ENCODE measurements at regions not wholly inside any gene's neighbourhood (a gene's known extent, or its start where the extent isn't known, plus 50 kb on each side); places are given as distances from the start of the nearest gene placed in this dataset.

DNA sequence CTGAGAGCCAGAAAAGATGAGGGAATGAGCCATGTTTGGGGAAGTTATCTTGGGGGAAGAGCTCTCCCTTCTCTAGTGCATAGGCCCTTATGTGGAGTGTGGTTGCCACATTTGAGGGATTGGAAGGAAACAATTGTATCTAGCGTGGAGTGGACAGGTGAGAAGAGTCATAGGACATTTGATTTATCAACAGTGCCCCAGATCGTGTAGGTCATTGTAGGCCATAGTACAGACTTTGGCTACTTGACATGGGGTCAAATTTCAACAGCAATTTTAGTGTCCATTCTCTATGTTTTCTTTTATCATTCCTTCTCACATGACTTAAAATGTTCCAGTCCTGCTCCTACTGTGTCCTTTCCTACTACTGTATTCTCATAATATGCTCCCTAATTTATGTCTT, 1182.8 kb downstream of the SORCS1 start:
- no peak overlapping the region for H3K4me3 ChIP-seq (replicated peaks; ENCODE audit: low read depth, low read length)
- TF ChIP-seq, protein P1, sequence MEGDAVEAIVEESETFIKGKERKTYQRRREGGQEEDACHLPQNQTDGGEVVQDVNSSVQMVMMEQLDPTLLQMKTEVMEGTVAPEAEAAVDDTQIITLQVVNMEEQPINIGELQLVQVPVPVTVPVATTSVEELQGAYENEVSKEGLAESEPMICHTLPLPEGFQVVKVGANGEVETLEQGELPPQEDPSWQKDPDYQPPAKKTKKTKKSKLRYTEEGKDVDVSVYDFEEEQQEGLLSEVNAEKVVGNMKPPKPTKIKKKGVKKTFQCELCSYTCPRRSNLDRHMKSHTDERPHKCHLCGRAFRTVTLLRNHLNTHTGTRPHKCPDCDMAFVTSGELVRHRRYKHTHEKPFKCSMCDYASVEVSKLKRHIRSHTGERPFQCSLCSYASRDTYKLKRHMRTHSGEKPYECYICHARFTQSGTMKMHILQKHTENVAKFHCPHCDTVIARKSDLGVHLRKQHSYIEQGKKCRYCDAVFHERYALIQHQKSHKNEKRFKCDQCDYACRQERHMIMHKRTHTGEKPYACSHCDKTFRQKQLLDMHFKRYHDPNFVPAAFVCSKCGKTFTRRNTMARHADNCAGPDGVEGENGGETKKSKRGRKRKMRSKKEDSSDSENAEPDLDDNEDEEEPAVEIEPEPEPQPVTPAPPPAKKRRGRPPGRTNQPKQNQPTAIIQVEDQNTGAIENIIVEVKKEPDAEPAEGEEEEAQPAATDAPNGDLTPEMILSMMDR (IDR thresholded peaks at IDR 0.05; ENCODE audit: low read length, missing control alignments), result no peak
- DNase-seq (ENCODE audit: low read depth), result no peak

DNA sequence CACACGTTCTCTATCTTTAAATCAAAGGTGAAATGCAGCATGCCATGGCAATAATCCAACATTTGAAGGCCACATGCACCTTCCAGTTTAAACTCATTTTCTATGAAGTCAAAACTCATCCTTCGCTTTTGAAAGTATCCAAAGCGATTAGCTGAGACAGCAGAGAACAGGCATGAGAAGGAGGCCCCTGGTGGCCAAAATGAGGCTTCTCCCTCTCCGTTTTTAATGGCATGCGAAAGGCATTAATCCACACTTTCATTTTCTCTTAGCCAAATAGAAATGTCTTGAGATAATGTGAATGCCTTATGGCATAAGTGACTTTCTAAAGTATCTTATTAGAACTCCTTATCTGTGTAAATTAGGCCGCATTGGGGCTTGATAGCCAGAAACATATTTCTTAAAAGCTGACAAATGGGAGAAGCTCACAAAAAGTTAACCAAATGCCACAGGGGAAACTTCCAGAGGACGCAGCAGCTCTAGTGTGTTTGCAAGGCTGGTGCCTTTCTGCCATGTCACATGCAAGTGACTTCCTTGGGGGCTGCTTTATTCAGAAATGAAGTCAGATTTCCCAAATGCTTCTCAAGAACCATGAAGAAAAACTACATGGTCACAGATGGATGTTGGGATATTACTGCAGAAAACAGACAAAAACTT, 1189.6 kb downstream of the SORCS1 start:
- peak; percentile 43 for DNase-seq (ENCODE audit: low read depth)
- H3K4me3 ChIP-seq (replicated peaks; ENCODE audit: low read depth, low read length), result peak overlapping the region; percentile 43
- TF ChIP-seq, protein P1 (IDR thresholded peaks at IDR 0.05; ENCODE audit: low read length, missing control alignments), result peak; percentile 84

DNA sequence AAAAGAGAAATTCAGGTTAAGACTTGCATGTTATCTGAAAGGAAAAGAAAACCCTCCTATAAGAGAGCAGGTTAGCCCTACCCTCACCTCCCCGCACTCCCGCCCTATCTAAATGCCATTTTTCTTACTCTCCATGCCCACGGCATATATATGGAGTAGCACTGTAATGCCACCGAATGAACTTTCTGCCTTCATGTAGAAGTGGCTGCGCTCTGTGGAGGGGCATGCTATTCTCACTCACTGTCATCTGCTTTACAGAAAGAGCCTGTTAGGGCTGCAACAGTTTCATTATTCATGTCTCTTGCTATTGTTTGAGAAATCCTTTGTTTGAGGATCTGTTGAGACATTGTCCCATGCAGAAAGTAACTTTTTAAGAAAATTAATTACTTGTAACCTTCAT, 1190.6 kb downstream of the SORCS1 start:
- TF ChIP-seq, protein P1 (IDR thresholded peaks at IDR 0.05; ENCODE audit: low read length, missing control alignments), result no peak
- H3K4me3 ChIP-seq (replicated peaks; ENCODE audit: low read depth, low read length), result no peak overlapping the region

DNA sequence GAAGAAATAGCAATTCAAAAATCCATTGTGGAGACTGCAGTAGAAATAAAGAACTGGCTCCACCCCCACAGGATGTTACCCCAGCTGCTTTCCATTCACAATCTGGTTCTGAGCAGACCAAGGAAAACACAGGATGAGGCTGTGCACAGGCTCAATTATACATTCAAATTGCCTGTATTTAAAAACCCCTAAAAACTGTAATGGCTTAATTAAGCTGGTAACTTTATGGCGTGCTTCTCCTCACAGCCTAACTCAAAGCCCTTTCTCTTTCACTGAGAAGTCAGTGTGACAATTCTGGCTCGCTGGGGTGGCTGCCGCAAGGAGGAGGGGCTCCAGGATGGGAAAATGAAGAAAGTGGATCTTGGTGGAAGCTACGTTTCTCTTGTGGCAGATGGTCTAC, 1191.1 kb downstream of the SORCS1 start:
- TF ChIP-seq, protein P1 (IDR thresholded peaks at IDR 0.05; ENCODE audit: low read length, missing control alignments), result no peak
- DNase-seq (ENCODE audit: low read depth), result peak; percentile 2
- no peak overlapping the region for H3K4me3 ChIP-seq (replicated peaks; ENCODE audit: low read depth, low read length)

More for the DNA sequence above, 1190.6 kb downstream of the SORCS1 start:
- no peak for DNase-seq (ENCODE audit: low read depth)

DNA sequence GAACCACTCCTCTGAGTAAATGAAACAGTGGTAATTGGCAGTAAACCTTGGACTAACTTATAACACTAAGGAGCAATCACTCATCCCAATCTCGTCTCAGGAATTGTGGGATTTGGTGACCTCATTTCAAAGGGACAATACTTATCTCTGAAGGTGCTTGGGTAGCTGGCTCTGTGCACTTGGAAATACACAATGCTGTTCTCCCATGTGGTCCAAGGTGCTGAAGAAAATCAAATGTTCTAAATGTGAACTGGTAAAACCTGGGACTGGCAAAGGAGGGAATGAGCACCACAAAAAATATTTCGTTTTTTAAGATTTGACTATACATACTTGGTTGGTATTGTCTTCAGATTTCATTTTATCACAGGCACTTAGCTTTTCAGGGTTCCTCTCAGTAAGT, 1193.0 kb downstream of the SORCS1 start:
- TF ChIP-seq, protein P1 (IDR thresholded peaks at IDR 0.05; ENCODE audit: low read length, missing control alignments), result no peak
- no peak for DNase-seq (ENCODE audit: low read depth)
- no peak overlapping the region for H3K4me3 ChIP-seq (replicated peaks; ENCODE audit: low read depth, low read length)

DNA sequence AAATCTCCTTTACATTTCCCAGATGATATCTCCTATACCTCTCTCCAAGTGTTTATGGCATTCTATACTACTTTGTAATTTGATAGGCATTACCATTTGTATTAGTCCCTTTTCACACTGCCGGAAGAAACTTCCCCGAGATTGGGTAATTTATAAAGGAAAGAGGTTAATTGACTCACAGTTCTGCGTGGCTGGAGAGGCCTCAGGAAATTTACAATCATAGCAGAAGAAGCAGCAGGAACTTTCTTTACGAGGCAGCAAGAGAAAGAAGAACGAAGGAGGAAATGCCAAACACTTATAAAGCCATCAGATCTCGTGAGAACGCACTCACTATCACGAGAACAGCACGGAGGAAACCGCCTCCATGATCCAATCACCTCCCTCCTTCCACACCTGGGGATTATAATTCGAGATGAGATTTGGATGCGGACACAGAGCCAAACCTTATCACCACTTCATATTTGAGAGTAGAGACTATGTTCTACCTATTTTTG, 1194.6 kb downstream of the SORCS1 start:
- no peak for DNase-seq (ENCODE audit: low read depth)
- H3K4me3 ChIP-seq (replicated peaks; ENCODE audit: low read depth, low read length), result no peak overlapping the region
- TF ChIP-seq, protein P1 (IDR thresholded peaks at IDR 0.05; ENCODE audit: low read length, missing control alignments), result no peak

DNA sequence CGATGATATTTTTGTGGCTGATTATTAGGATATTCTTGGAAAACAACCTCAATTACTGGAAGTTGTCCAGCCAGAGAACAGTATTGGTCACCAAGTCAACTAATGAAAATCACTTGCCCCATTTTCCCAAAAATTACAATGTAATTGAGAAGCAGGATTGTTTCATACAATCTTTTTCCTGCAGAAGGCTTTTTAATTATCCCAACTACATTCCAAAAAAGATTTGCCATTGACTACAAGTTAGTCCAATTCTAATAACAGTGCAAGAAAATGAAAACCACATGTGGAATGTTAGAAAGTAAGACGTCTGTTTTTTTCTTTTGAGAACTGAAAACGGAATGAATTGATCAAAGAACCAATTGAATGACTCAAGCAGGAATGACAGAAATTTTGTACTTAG, 1195.8 kb downstream of the SORCS1 start:
- DNase-seq (ENCODE audit: low read depth), result no peak
- H3K4me3 ChIP-seq (replicated peaks; ENCODE audit: low read depth, low read length), result no peak overlapping the region
- TF ChIP-seq, protein P1 (IDR thresholded peaks at IDR 0.05; ENCODE audit: low read length, missing control alignments), result no peak
